ENCODE measurements at regions not wholly inside any gene's neighbourhood (a gene's known extent, or its start where the extent isn't known, plus 50 kb on each side); places are given as distances from the start of the nearest gene placed in this dataset.

DNA sequence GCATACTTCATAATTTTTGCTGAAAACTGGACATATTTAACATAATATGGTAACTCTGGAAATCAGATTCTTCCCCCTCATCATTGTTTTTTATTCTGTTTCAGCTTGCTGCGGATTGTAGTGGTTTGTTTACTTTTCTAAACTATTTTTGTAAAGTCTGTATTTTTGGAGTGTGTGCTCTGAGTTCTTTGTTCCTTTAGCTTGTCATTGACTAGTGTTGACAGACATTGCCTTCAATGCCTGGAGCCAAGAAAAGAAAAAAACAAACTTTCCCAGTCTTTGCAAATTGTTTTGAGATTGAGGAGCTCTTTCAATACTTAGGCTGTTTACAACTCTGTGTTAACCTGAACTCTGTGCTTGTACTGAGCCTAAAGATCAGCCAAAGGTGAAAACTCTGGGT lies 137.3 kb upstream of the CEP126 start:
- Histone ChIP-seq H3K4me3 (ENCODE audit: low read length) (no peak overlapping the region), H3K27me3 (ENCODE audit: control insufficient read depth, insufficient read depth, low read length, poor library complexity, severe bottlenecking) (no peaks in the 10 kb centered on the region), H3K9ac (ENCODE audit: extremely low read depth, low read length, poor library complexity, severe bottlenecking) (no peak overlapping the region), H3K36me3 (ENCODE audit: control insufficient read depth, insufficient read depth, low read length) (no peaks in the 10 kb centered on the region), H3K27ac (ENCODE audit: low read depth, low read length) (no peak overlapping the region), H3K4me1 (ENCODE audit: control insufficient read depth, insufficient read depth, low read length) (peaks cover 12% of the 10 kb centered on the region), H3K9me3 (ENCODE audit: control insufficient read depth, low read length) (peaks cover 58% of the 10 kb centered on the region)
- Mint-ChIP-seq H3K4me1 (peaks cover 12% of the 10 kb centered on the region), H3K27ac (no peak overlapping the region), H3K4me3 (no peak overlapping the region), H3K36me3 (ENCODE audit: low read depth) (peaks cover 9% of the 10 kb centered on the region), H3K9me3 (peaks cover 55% of the 10 kb centered on the region), H3K27me3 (ENCODE audit: insufficient read depth) (no peaks in the 10 kb centered on the region)
- TF ChIP-seq CTCF (conservative IDR thresholded peaks at IDR 0.05), result no peak
- WGBS, 2 experiments (ENCODE audit: insufficient coverage in 1 of 2, insufficient read length in 1 of 2), result 100% methylated on average over 1 of the region's 1 CpG; no CpG with 5 or more reads in 1 of the 2 experiments
- no peak for DNase-seq

DNA sequence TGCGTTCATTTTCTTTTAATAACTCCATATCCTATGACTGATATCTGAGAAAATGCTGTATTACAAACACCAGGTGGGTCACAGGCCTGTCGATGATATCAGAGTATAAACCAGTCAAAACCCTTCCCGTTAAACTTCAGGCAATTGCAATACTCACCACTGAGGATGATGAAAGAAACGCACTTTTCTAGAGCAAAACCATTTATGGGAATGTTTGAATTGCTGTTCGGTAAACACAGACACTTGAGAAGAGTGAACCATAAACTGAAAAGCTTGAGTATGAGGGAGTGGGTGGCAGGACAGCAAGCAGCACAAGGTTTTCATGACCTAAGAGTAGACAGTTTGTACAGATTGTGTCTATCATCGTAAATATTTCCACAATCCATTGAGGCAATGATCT lies 139.8 kb upstream of the CEP126 start:
- Histone ChIP-seq H3K27ac (ENCODE audit: low read depth, low read length) (no peak overlapping the region), H3K27me3 (ENCODE audit: control insufficient read depth, insufficient read depth, low read length, poor library complexity, severe bottlenecking) (no peaks in the 10 kb centered on the region), H3K36me3 (ENCODE audit: control insufficient read depth, insufficient read depth, low read length) (no peaks in the 10 kb centered on the region), H3K9me3 (ENCODE audit: control insufficient read depth, low read length) (peaks cover 36% of the 10 kb centered on the region), H3K9ac (ENCODE audit: extremely low read depth, low read length, poor library complexity, severe bottlenecking) (no peak overlapping the region), H3K4me3 (ENCODE audit: low read length) (peak overlapping the region; percentile 12), H3K4me1 (ENCODE audit: control insufficient read depth, insufficient read depth, low read length) (peaks cover 12% of the 10 kb centered on the region)
- Mint-ChIP-seq H3K4me3 (no peak overlapping the region), H3K27ac (no peak overlapping the region), H3K36me3 (ENCODE audit: low read depth) (peaks cover 9% of the 10 kb centered on the region), H3K4me1 (peaks cover 12% of the 10 kb centered on the region), H3K9me3 (peaks cover 36% of the 10 kb centered on the region), H3K27me3 (ENCODE audit: insufficient read depth) (no peaks in the 10 kb centered on the region)
- 95 to 97% methylated on average over 5 to 6 of the region's 6 CpGs for WGBS, 2 experiments (ENCODE audit: insufficient coverage in 1 of 2, insufficient read length in 1 of 2)
- no peak for TF ChIP-seq CTCF (conservative IDR thresholded peaks at IDR 0.05)
- DNase-seq, result no peak

GRCh38 chr11:101770648-101771047 lies 144.2 kb upstream of the CEP126 start:
- H3K36me3 Mint-ChIP-seq (ENCODE audit: low read depth), result no peaks in the 10 kb centered on the region
- peaks cover 13% of the 10 kb centered on the region for H3K9me3 Mint-ChIP-seq
- Histone ChIP-seq H3K4me3 (ENCODE audit: low read length) (no peak overlapping the region), H3K9me3 (ENCODE audit: control insufficient read depth, low read length) (peaks cover 14% of the 10 kb centered on the region), H3K27ac (ENCODE audit: low read depth, low read length) (no peak overlapping the region), H3K36me3 (ENCODE audit: control insufficient read depth, insufficient read depth, low read length) (no peaks in the 10 kb centered on the region), H3K9ac (ENCODE audit: extremely low read depth, low read length, poor library complexity, severe bottlenecking) (no peak overlapping the region), H3K4me1 (ENCODE audit: control insufficient read depth, insufficient read depth, low read length) (peaks cover 12% of the 10 kb centered on the region), H3K27me3 (ENCODE audit: control insufficient read depth, insufficient read depth, low read length, poor library complexity, severe bottlenecking) (no peaks in the 10 kb centered on the region)
- no peak for DNase-seq
- no peak overlapping the region for H3K4me3 Mint-ChIP-seq
- H3K27me3 Mint-ChIP-seq (ENCODE audit: insufficient read depth), result no peaks in the 10 kb centered on the region
- 86 to 96% methylated on average over 1 to 3 of the region's 3 CpGs for WGBS, 2 experiments (ENCODE audit: insufficient coverage in 1 of 2, insufficient read length in 1 of 2)
- H3K27ac Mint-ChIP-seq, result no peak overlapping the region
- TF ChIP-seq CTCF (conservative IDR thresholded peaks at IDR 0.05), result no peak
- H3K4me1 Mint-ChIP-seq, result peaks cover 12% of the 10 kb centered on the region
